IPS-18c (cell line): ENCODE measurements at regions not wholly inside any gene's neighbourhood (a gene's known extent, or its start where the extent isn't known, plus 50 kb on each side); places are given as distances from the start of the nearest gene placed in this dataset.

Experiments
- H3K4me3 ChIP-seq: 2 replicates; pipeline ENCODE4 v1.7.0; 2013; ENCODE audit warnings: low read depth, mild to moderate bottlenecking, low read length, moderate library complexity; ENCODE audit not compliant: insufficient read depth
- H3K9me3 ChIP-seq: one replicate; pipeline ENCODE4 v1.6.1; 2013; ENCODE audit warnings: mild to moderate bottlenecking, low read length, moderate library complexity; ENCODE audit not compliant: control insufficient read depth, insufficient read depth

- Histone ChIP-seq H3K4me3 (no peak overlapping the region), H3K9me3 (no peaks in the 10 kb centered on the region)
These were observed 124.4 kb upstream of the EPB41L3 start for GRCh38 chr18:5668087-5668715.

GRCh38 chr18:5667356-5667755 lies 123.6 kb upstream of the EPB41L3 start:
- Histone ChIP-seq H3K4me3 (no peak overlapping the region), H3K9me3 (no peaks in the 10 kb centered on the region)

GRCh38 chr18:5662586-5663090 lies 118.8 kb upstream of the EPB41L3 start:
- Histone ChIP-seq H3K9me3 (no peaks in the 10 kb centered on the region), H3K4me3 (no peak overlapping the region)

- H3K4me3 ChIP-seq, result no peak overlapping the region
- H3K9me3 ChIP-seq, result no peaks in the 10 kb centered on the region
These were observed 117.4 kb upstream of the EPB41L3 start for GRCh38 chr18:5661179-5661578.

GRCh38 chr18:5653802-5654201 lies 110.0 kb upstream of the EPB41L3 start:
- Histone ChIP-seq H3K9me3 (no peaks in the 10 kb centered on the region), H3K4me3 (no peak overlapping the region)

- Histone ChIP-seq H3K9me3 (no peaks in the 10 kb centered on the region), H3K4me3 (no peak overlapping the region)
These were observed 107.9 kb upstream of the EPB41L3 start for GRCh38 chr18:5651736-5652135.

- Histone ChIP-seq H3K4me3 (no peak overlapping the region), H3K9me3 (no peaks in the 10 kb centered on the region)
These were observed 105.6 kb upstream of the EPB41L3 start for GRCh38 chr18:5649439-5649838.

- H3K4me3 ChIP-seq, result no peak overlapping the region
- no peaks in the 10 kb centered on the region for H3K9me3 ChIP-seq
These were observed 102.9 kb upstream of the EPB41L3 start for GRCh38 chr18:5646739-5647138.

GRCh38 chr18:5643288-5643687 lies 99.5 kb upstream of the EPB41L3 start:
- no peak overlapping the region for H3K4me3 ChIP-seq
- H3K9me3 ChIP-seq, result no peaks in the 10 kb centered on the region

GRCh38 chr18:5640939-5641338 lies 97.1 kb upstream of the EPB41L3 start:
- Histone ChIP-seq H3K4me3 (no peak overlapping the region), H3K9me3 (no peaks in the 10 kb centered on the region)

- no peak overlapping the region for H3K4me3 ChIP-seq
- H3K9me3 ChIP-seq, result no peaks in the 10 kb centered on the region
These were observed 95.3 kb upstream of the EPB41L3 start for GRCh38 chr18:5639131-5639530.

GRCh38 chr18:5632041-5632440 lies 88.2 kb upstream of the EPB41L3 start:
- Histone ChIP-seq H3K9me3 (no peaks in the 10 kb centered on the region), H3K4me3 (no peak overlapping the region)

- Histone ChIP-seq H3K4me3 (no peak overlapping the region), H3K9me3 (no peaks in the 10 kb centered on the region)
These were observed 87.2 kb upstream of the EPB41L3 start for GRCh38 chr18:5630900-5631413.

GRCh38 chr18:5630057-5630899 lies 86.5 kb upstream of the EPB41L3 start:
- H3K4me3 ChIP-seq, result peak overlapping the region; percentile 63
- no peaks in the 10 kb centered on the region for H3K9me3 ChIP-seq

GRCh38 chr18:5628512-5629255 lies 84.9 kb upstream of the EPB41L3 start:
- H3K4me3 ChIP-seq, result peak overlapping the region; percentile 63
- H3K9me3 ChIP-seq, result no peaks in the 10 kb centered on the region

- H3K4me3 ChIP-seq, result peak overlapping the region; percentile 63
- no peaks in the 10 kb centered on the region for H3K9me3 ChIP-seq
These were observed 84.1 kb upstream of the EPB41L3 start for GRCh38 chr18:5627776-5628511.
